ENCODE measurements at regions not wholly inside any gene's neighbourhood (a gene's known extent, or its start where the extent isn't known, plus 50 kb on each side); places are given as distances from the start of the nearest gene placed in this dataset.

- ATAC-seq (ENCODE audit: insufficient number of reproducible peaks, low FRiP score, low read depth) (no peak), DNase-seq (ENCODE audit: low spot score) (no peak)
- Histone ChIP-seq H3K27me3 (replicated peaks; ENCODE audit: insufficient read depth) (no peaks in the 10 kb centered on the region), H3K9me3 (no peaks in the 10 kb centered on the region), H3K27ac (no peak overlapping the region), H3K4me3 (no peak overlapping the region), H3K36me3 (no peaks in the 10 kb centered on the region), H3K4me1 (ENCODE audit: control insufficient read depth in 1 of 2, low read depth in 2 of 2) (peaks cover 9 to 34% of the 10 kb centered on the region in 2 donors)
- TF ChIP-seq CTCF (IDR thresholded peaks at IDR 0.05), result no peak
Measured at GRCh38 chr4:38233727-38234480, 273.7 kb downstream of the PTTG2 start.

- ATAC-seq (ENCODE audit: insufficient number of reproducible peaks, low FRiP score, low read depth), result no peak
- no peaks in the 10 kb centered on the region for H3K9me3 ChIP-seq
- TF ChIP-seq CTCF (IDR thresholded peaks at IDR 0.05), result no peak
- H3K4me3 ChIP-seq, result no peak overlapping the region
- peaks cover 9 to 34% of the 10 kb centered on the region in 2 donors for H3K4me1 ChIP-seq (ENCODE audit: control insufficient read depth in 1 of 2, low read depth in 2 of 2)
- peak overlapping the region; percentile 6 to 45 for H3K27ac ChIP-seq
- DNase-seq (ENCODE audit: low spot score), result no peak
- no peaks in the 10 kb centered on the region for H3K27me3 ChIP-seq (replicated peaks; ENCODE audit: insufficient read depth)
- no peaks in the 10 kb centered on the region for H3K36me3 ChIP-seq
Measured at GRCh38 chr4:38235354-38235753, 275.2 kb downstream of the PTTG2 start.

GRCh38 chr4:38236003-38236402, 275.8 kb downstream of the PTTG2 start:
- TF ChIP-seq CTCF (IDR thresholded peaks at IDR 0.05), result no peak
- Histone ChIP-seq H3K27ac (peak overlapping the region in 1 of 2 donors; percentile 45), H3K36me3 (no peaks in the 10 kb centered on the region), H3K9me3 (no peaks in the 10 kb centered on the region), H3K27me3 (replicated peaks; ENCODE audit: insufficient read depth) (no peaks in the 10 kb centered on the region), H3K4me3 (no peak overlapping the region), H3K4me1 (ENCODE audit: control insufficient read depth in 1 of 2, low read depth in 2 of 2) (peaks cover 9 to 34% of the 10 kb centered on the region in 2 donors)
- ATAC-seq (ENCODE audit: insufficient number of reproducible peaks, low FRiP score, low read depth), result no peak
- DNase-seq (ENCODE audit: low spot score), result no peak

- DNase-seq (ENCODE audit: low spot score), result no peak
- TF ChIP-seq CTCF (IDR thresholded peaks at IDR 0.05), result no peak
- Histone ChIP-seq H3K9me3 (no peaks in the 10 kb centered on the region), H3K27me3 (replicated peaks; ENCODE audit: insufficient read depth) (no peaks in the 10 kb centered on the region), H3K4me1 (ENCODE audit: control insufficient read depth in 1 of 2, low read depth in 2 of 2) (peaks cover 9 to 34% of the 10 kb centered on the region in 2 donors), H3K27ac (peak overlapping the region in 1 of 2 donors; percentile 46), H3K36me3 (no peaks in the 10 kb centered on the region), H3K4me3 (no peak overlapping the region)
- ATAC-seq (ENCODE audit: insufficient number of reproducible peaks, low FRiP score, low read depth), result no peak
Measured at GRCh38 chr4:38236503-38236902, 276.3 kb downstream of the PTTG2 start.

- peak; percentile 38 for ATAC-seq (ENCODE audit: insufficient number of reproducible peaks, low FRiP score, low read depth)
- DNase-seq (ENCODE audit: low spot score), result no peak
- Histone ChIP-seq H3K9me3 (no peaks in the 10 kb centered on the region), H3K27ac (peak overlapping the region in 1 of 2 donors; percentile 46), H3K4me1 (ENCODE audit: control insufficient read depth in 1 of 2, low read depth in 2 of 2) (peaks cover 9 to 34% of the 10 kb centered on the region in 2 donors), H3K4me3 (no peak overlapping the region), H3K27me3 (replicated peaks; ENCODE audit: insufficient read depth) (no peaks in the 10 kb centered on the region), H3K36me3 (no peaks in the 10 kb centered on the region)
- TF ChIP-seq CTCF (IDR thresholded peaks at IDR 0.05), result no peak
Measured at GRCh38 chr4:38237139-38237538, 276.9 kb downstream of the PTTG2 start.
